HepG2 (cell line): ENCODE measurements at regions not wholly inside any gene's neighbourhood (a gene's known extent, or its start where the extent isn't known, plus 50 kb on each side); places are given as distances from the start of the nearest gene placed in this dataset.

Experiments
- ATAC-seq: fragments of 200-7000 bp; cut with Tn5 transposase; 3 replicates; pipeline ENCODE4 v1.9.1; 2020; ENCODE audit warnings: mild to moderate bottlenecking, moderate library complexity
- BruUV-seq: library from RNA; stranded (reverse); fragments of 400-500 nt; replicated peaks from 2 replicates; lab custom pipeline; 2021; lab: Mats Ljungman, UMichigan
- CTCF ChIA-PET: fragments of 300-600 bp; formaldehyde crosslinking; extraction: SDS; loops from one replicate; lab custom pipeline; 2021; ENCODE audit warnings: low total read pairs, inconsistent platforms, low intra/inter-chr PET ratio; lab: Yijun Ruan, JAX
- POLR2A ChIA-PET: fragments of 350-600 bp; sonication (Branson Sonifier 250); formaldehyde crosslinking; loops from one replicate; lab custom pipeline; 2020; ENCODE audit warnings: antibody characterized with exemption, inconsistent platforms; lab: Yijun Ruan, JAX
- DNase-seq: peaks from one replicate; pipeline ENCODE4 v3.0.0-alpha.2; 2015; ENCODE audit warnings: low spot score
- FAIRE-seq: peaks from 3 replicates; lab custom pipeline; 2011; peaks lifted over from hg19 to GRCh38; lab: Jason Lieb, UNC
- H2AFZ ChIP-seq: one replicate; pipeline ENCODE4 v1.6.1; 2011; ENCODE audit warnings: low read length, inconsistent platforms
- H3K27ac ChIP-seq: fragments of 300-600 bp; 3 replicates; pipeline ENCODE4 v1.8.0; 2011; ENCODE audit warnings: mixed run types, mild to moderate bottlenecking, mixed read lengths, low read length, inconsistent platforms; ENCODE audit not compliant: insufficient read depth; ENCODE audit errors: extremely low read length
- H3K27me3 ChIP-seq, 2 experiments: fragments of 200-600 bp in 1 of 2; 2 replicates in 1 of 2; 3 replicates in 1 of 2; pipeline versions ENCODE4 v1.6.0 to v1.8.0; 2011; ENCODE audit warnings: low read length in 2 of 2, mild to moderate bottlenecking in 2 of 2, moderate library complexity in 2 of 2, inconsistent platforms in 1 of 2; ENCODE audit not compliant: insufficient read depth in 2 of 2, control insufficient read depth in 1 of 2
- H3K36me3 ChIP-seq, 2 experiments: fragments of 200-600 bp in 1 of 2; replicated peaks in 1 of 2; 2 replicates in 1 of 2; 3 replicates in 1 of 2; pipeline versions ENCODE4 v1.5.1 to v1.8.0; 2011; ENCODE audit warnings: low read length in 2 of 2, inconsistent platforms in 1 of 2; ENCODE audit not compliant: insufficient read depth in 2 of 2, control insufficient read depth in 1 of 2
- H3K4me1 ChIP-seq: 2 replicates; pipeline ENCODE4 v1.5.1; 2012; ENCODE audit warnings: low read length, inconsistent platforms; ENCODE audit not compliant: insufficient read depth
- H3K4me2 ChIP-seq: 2 replicates; pipeline ENCODE4 v1.6.0; 2011; ENCODE audit warnings: low read depth, low read length, inconsistent platforms
- H3K4me3 ChIP-seq, 3 experiments: fragments of 200-600 bp in 1 of 3; sonication (generic), shearing (Covaris generic) in 1 of 3; replicated peaks in 1 of 3; 2 replicates each; pipeline ENCODE4 v1.5.1; 2011 to 2016; ENCODE audit warnings: low read length in 3 of 3, inconsistent platforms in 2 of 3, low read depth in 2 of 3, mild to moderate bottlenecking in 2 of 3, control low read depth in 1 of 3, mixed read lengths in 1 of 3; ENCODE audit not compliant: insufficient read depth in 1 of 3
- H3K79me2 ChIP-seq: one replicate; pipeline ENCODE4 v1.6.1; 2011; ENCODE audit warnings: low read length, inconsistent platforms; ENCODE audit not compliant: insufficient read depth
- H3K9ac ChIP-seq: 2 replicates; pipeline ENCODE4 v1.6.0; 2011; ENCODE audit warnings: mild to moderate bottlenecking, low read depth, low read length, inconsistent platforms; ENCODE audit not compliant: insufficient read depth
- H3K9me3 ChIP-seq: 2 replicates; pipeline ENCODE4 v1.5.1; 2012; ENCODE audit warnings: mild to moderate bottlenecking, low read length
- H4K20me1 ChIP-seq: 2 replicates; pipeline ENCODE4 v1.6.0; 2011; ENCODE audit warnings: inconsistent platforms, mild to moderate bottlenecking, low read length, moderate library complexity; ENCODE audit not compliant: insufficient read depth
- BCL3 ChIP-seq: sonication (generic); formaldehyde crosslinking; IDR thresholded peaks from 2 replicates; pipeline ENCODE4 v1.5.1; 2020; ENCODE audit warnings: mild to moderate bottlenecking, missing genetic modification reagents, moderate library complexity
- BCL6 ChIP-seq: IDR thresholded peaks from 2 replicates; pipeline ENCODE4 v1.6.1; 2016; ENCODE audit warnings: missing genetic modification reagents, missing compliant biosample characterization
- ETV6 ChIP-seq: sonication (generic); formaldehyde crosslinking; conservative IDR thresholded peaks from 2 replicates; pipeline ENCODE4 v1.4.0; 2020; ENCODE audit warnings: missing genetic modification reagents
- GLI4 ChIP-seq: sonication (generic); formaldehyde crosslinking; IDR thresholded peaks from 2 replicates; pipeline ENCODE4 v1.5.1; 2020; ENCODE audit warnings: missing genetic modification reagents, mild to moderate bottlenecking, moderate library complexity, borderline replicate concordance
- NFIC ChIP-seq: IDR thresholded peaks from 2 replicates; pipeline ENCODE4 v1.6.1; 2012; ENCODE audit warnings: mild to moderate bottlenecking, low read length, inconsistent platforms
- PITX1 ChIP-seq: sonication (generic); formaldehyde crosslinking; IDR thresholded peaks from 2 replicates; pipeline ENCODE4 v1.5.1; 2020; ENCODE audit warnings: mild to moderate bottlenecking, missing genetic modification reagents
- RAD21 ChIP-seq: fragments of 450-650 bp; formaldehyde crosslinking; IDR thresholded peaks from 2 replicates; pipeline ENCODE4 v1.5.0; 2020; ENCODE audit warnings: mild to moderate bottlenecking
- SMC3 ChIP-seq: IDR thresholded peaks from 2 replicates; pipeline ENCODE4 v1.6.1; 2011; ENCODE audit warnings: low read length, improper control_type of control experiment
- SP4 ChIP-seq: sonication (generic); formaldehyde crosslinking; IDR thresholded peaks from 2 replicates; pipeline ENCODE4 v1.8.1; 2023; ENCODE audit warnings: mild to moderate bottlenecking, missing genetic modification reagents
- XBP1 ChIP-seq: sonication (generic); formaldehyde crosslinking; IDR thresholded peaks from 2 replicates; pipeline ENCODE4 v1.5.0; 2020; ENCODE audit warnings: missing genetic modification reagents
- ZFP36L2 ChIP-seq: sonication (generic); formaldehyde crosslinking; IDR thresholded peaks from 2 replicates; pipeline ENCODE4 v1.4.0; 2020; ENCODE audit warnings: missing genetic modification reagents
- ZNF121 ChIP-seq: sonication (generic); formaldehyde crosslinking; IDR thresholded peaks from 2 replicates; pipeline ENCODE4 v1.5.0; 2020; ENCODE audit warnings: mild to moderate bottlenecking, missing genetic modification reagents
- ZNF432 ChIP-seq: sonication (generic); formaldehyde crosslinking; IDR thresholded peaks from 2 replicates; pipeline ENCODE4 v1.5.0; 2020; ENCODE audit warnings: missing genetic modification reagents, mild to moderate bottlenecking, borderline replicate concordance
- ZNF660 ChIP-seq: sonication (generic); formaldehyde crosslinking; IDR thresholded peaks from 2 replicates; pipeline ENCODE4 v1.5.1; 2020; ENCODE audit warnings: mild to moderate bottlenecking, low read depth, missing genetic modification reagents, borderline replicate concordance
- ZNF773 ChIP-seq: sonication (generic); formaldehyde crosslinking; IDR thresholded peaks from 2 replicates; pipeline ENCODE4 v1.4.0; 2020; ENCODE audit warnings: missing genetic modification reagents, borderline replicate concordance
- WGBS: methylation state at CpG from one replicate; pipeline ENCODE4 v1.1.6; 2017; ENCODE audit warnings: low lambda C conversion rate; 5-methylcytosine and 5-hydroxymethylcytosine counted together
- in situ Hi-C: cut with HindIII; loops from 2 replicates; pipeline ENCODE4 v1.10.0; 2017; ENCODE audit warnings: low pct_unique_long_range_greater_than_20kb; ENCODE audit not compliant: extremely low pct_ligation_motif_present
- intact Hi-C: fragments of 100-400 bp; cut with micrococcal nuclease; formaldehyde crosslinking; loops from one replicate; pipeline ENCODE4 v1.10.0; 2022; ENCODE audit not compliant: unreplicated experiment
- TF ChIP-seq, protein P1 (sequence below): IDR thresholded peaks from 2 replicates; pipeline ENCODE4 v1.6.1; 2016; ENCODE audit warnings: missing compliant biosample characterization, missing genetic modification reagents, borderline replicate concordance
- TF ChIP-seq, protein P2 (sequence below): sonication (generic); formaldehyde crosslinking; IDR thresholded peaks from 2 replicates; pipeline ENCODE4 v1.8.1; 2022; ENCODE audit warnings: low read depth, mild to moderate bottlenecking, missing genetic modification reagents

DNA sequence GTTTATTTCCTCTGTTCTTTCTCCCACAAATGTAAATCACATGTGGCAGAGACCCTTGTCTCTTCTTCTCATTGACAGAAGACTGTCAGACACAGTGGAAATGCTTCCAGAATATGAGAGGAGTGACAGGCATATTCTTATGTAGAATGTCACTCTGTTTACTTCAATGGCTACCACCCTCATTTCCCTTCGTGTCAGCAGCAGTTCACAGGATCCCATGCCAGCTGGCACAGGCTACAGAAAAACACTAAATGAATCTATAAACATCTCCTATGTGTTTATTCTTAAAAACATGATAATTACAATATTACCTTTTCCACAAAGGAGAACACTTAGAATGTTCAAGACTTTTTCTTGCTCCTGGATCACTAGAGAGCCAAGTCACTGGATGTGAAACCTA, 183.8 kb upstream of the CNTN1 start:
- TF ChIP-seq BCL6 (CRISPR knock-in tag) (no peak), ZNF773 (CRISPR knock-in tag) (no peak), BCL3 (CRISPR knock-in tag) (no peak), SP4 (CRISPR knock-in tag) (no peak), ZNF432 (CRISPR knock-in tag) (no peak), ZNF121 (CRISPR knock-in tag) (no peak), RAD21 (no peak), ZFP36L2 (CRISPR knock-in tag) (no peak), NFIC (no peak), XBP1 (CRISPR knock-in tag) (no peak), ZNF660 (no peak), PITX1 (no peak), ETV6 (CRISPR knock-in tag) (no peak), GLI4 (no peak), SMC3 (no peak)
- TF ChIP-seq, protein P1, sequence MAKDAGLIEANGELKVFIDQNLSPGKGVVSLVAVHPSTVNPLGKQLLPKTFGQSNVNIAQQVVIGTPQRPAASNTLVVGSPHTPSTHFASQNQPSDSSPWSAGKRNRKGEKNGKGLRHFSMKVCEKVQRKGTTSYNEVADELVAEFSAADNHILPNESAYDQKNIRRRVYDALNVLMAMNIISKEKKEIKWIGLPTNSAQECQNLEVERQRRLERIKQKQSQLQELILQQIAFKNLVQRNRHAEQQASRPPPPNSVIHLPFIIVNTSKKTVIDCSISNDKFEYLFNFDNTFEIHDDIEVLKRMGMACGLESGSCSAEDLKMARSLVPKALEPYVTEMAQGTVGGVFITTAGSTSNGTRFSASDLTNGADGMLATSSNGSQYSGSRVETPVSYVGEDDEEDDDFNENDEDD (CRISPR knock-in tag) = no peak
- TF ChIP-seq, protein P2, sequence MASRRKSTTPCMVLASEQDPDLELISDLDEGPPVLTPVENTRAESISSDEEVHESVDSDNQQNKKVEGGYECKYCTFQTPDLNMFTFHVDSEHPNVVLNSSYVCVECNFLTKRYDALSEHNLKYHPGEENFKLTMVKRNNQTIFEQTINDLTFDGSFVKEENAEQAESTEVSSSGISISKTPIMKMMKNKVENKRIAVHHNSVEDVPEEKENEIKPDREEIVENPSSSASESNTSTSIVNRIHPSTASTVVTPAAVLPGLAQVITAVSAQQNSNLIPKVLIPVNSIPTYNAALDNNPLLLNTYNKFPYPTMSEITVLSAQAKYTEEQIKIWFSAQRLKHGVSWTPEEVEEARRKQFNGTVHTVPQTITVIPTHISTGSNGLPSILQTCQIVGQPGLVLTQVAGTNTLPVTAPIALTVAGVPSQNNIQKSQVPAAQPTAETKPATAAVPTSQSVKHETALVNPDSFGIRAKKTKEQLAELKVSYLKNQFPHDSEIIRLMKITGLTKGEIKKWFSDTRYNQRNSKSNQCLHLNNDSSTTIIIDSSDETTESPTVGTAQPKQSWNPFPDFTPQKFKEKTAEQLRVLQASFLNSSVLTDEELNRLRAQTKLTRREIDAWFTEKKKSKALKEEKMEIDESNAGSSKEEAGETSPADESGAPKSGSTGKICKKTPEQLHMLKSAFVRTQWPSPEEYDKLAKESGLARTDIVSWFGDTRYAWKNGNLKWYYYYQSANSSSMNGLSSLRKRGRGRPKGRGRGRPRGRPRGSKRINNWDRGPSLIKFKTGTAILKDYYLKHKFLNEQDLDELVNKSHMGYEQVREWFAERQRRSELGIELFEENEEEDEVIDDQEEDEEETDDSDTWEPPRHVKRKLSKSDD (CRISPR knock-in tag) = no peak
- WGBS = 0% methylated on average over 1 of the region's 1 CpG
- ATAC-seq = no peak
- Histone ChIP-seq H2AFZ (no peak overlapping the region), H3K9me3 (no peaks in the 10 kb centered on the region), H3K79me2 (no peaks in the 10 kb centered on the region), H3K36me3 (no peaks in the 10 kb centered on the region), H3K9ac (no peak overlapping the region), H3K4me3 (no peak overlapping the region), H3K4me2 (no peak overlapping the region), H3K4me1 (no peaks in the 10 kb centered on the region), H3K27ac (no peak overlapping the region), H3K27me3 (no peaks in the 10 kb centered on the region), H4K20me1 (no peaks in the 10 kb centered on the region)
- ChIA-PET CTCF (no interaction called here), POLR2A (no interaction called here)
- in situ Hi-C loops (no loop called here), intact Hi-C loops (no loop called here)
- FAIRE-seq = no peak
- BruUV-seq = no TSS peak
- no peak for DNase-seq
